PC-3 (cell line): ENCODE measurements at regions not wholly inside any gene's neighbourhood (a gene's known extent, or its start where the extent isn't known, plus 50 kb on each side); places are given as distances from the start of the nearest gene placed in this dataset.

Source experiments
- EZH2 ChIP-seq: fragments of 300-600 bp; sonication (generic); IDR thresholded peaks from one replicate; pipeline ENCODE4 v1.6.1; 2017; ENCODE audit warnings: antibody characterized with exemption, mild to moderate bottlenecking, low read length; ENCODE audit not compliant: unreplicated experiment
- EZH2phosphoT487 ChIP-seq: fragments of 300-600 bp; sonication (generic); IDR thresholded peaks from 2 replicates; pipeline ENCODE4 v1.6.1; 2018; ENCODE audit warnings: mild to moderate bottlenecking, antibody characterized with exemption, low read length, borderline replicate concordance
- TF ChIP-seq, protein P1 (sequence below): fragments of 300-600 bp; sonication (generic); conservative IDR thresholded peaks from 2 replicates; pipeline ENCODE4 v1.5.1; 2017; ENCODE audit warnings: antibody characterized with exemption, low read depth, mild to moderate bottlenecking, low read length

DNA sequence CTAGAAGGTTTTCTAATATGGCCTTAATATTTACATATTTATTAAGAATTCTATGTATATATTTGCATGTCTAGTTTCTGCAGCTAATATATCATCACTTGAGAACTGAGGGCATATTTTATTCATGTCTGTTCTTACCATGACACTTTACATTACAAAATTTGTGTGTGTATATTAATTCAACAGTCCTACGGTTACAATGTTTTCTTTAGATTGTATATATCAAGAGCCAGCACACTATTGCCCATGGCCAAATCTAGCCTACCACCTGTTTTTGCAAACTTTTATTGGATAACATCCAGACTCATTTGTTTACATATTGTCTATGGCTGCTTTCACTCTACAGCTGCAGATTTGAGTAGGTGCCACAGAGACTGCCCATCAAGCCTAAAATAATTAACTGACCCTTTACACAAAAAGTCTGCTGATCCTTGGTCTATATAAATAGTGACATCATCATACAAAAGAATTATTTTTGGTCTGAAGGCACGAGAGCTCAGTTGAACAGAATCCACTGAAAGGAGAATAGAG is 577.4 kb upstream of the PBX1 start:
- TF ChIP-seq, protein P1, sequence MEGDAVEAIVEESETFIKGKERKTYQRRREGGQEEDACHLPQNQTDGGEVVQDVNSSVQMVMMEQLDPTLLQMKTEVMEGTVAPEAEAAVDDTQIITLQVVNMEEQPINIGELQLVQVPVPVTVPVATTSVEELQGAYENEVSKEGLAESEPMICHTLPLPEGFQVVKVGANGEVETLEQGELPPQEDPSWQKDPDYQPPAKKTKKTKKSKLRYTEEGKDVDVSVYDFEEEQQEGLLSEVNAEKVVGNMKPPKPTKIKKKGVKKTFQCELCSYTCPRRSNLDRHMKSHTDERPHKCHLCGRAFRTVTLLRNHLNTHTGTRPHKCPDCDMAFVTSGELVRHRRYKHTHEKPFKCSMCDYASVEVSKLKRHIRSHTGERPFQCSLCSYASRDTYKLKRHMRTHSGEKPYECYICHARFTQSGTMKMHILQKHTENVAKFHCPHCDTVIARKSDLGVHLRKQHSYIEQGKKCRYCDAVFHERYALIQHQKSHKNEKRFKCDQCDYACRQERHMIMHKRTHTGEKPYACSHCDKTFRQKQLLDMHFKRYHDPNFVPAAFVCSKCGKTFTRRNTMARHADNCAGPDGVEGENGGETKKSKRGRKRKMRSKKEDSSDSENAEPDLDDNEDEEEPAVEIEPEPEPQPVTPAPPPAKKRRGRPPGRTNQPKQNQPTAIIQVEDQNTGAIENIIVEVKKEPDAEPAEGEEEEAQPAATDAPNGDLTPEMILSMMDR: no peak
- TF ChIP-seq EZH2 (no peak), EZH2phosphoT487 (no peak)
